ENCODE measurements at regions not wholly inside any gene's neighbourhood (a gene's known extent, or its start where the extent isn't known, plus 50 kb on each side); places are given as distances from the start of the nearest gene placed in this dataset.
"Not testable (repeated sequence)": the region's sequence is repeated elsewhere in the genome, so short reads cannot be mapped to it uniquely, and the experiment has no call there.

GRCh38 chr11:38582151-38582550, 1984.1 kb upstream of the RAG2 start:
- DNase-seq (ENCODE audit: low read depth in 2 of 2) = no peak

- DNase-seq (ENCODE audit: low read depth in 2 of 2) = no peak
Measured at GRCh38 chr11:38577769-38578168, 1979.7 kb upstream of the RAG2 start.

GRCh38 chr11:38562562-38562961, 1964.5 kb upstream of the RAG2 start:
- DNase-seq (ENCODE audit: low read depth in 2 of 2) = no peak

GRCh38 chr11:38553148-38553547, 1955.1 kb upstream of the RAG2 start:
- DNase-seq (ENCODE audit: low read depth in 2 of 2) = no peak

GRCh38 chr11:38547462-38547861, 1949.4 kb upstream of the RAG2 start:
- DNase-seq (ENCODE audit: low read depth in 2 of 2) = no peak

- no peak for DNase-seq (ENCODE audit: low read depth in 2 of 2)
Measured at GRCh38 chr11:38543986-38544385, 1946.0 kb upstream of the RAG2 start.

- DNase-seq (ENCODE audit: low read depth in 2 of 2) = no peak
Measured at GRCh38 chr11:38543311-38543710, 1945.3 kb upstream of the RAG2 start.

- no peak for DNase-seq (ENCODE audit: low read depth in 2 of 2)
Measured at GRCh38 chr11:38538866-38539680, 1941.0 kb upstream of the RAG2 start.

- no peak for DNase-seq (ENCODE audit: low read depth in 2 of 2)
Measured at GRCh38 chr11:38530226-38530625, 1932.2 kb upstream of the RAG2 start.

- DNase-seq (ENCODE audit: low read depth in 2 of 2) = no peak
Measured at GRCh38 chr11:38524945-38525344, 1926.9 kb upstream of the RAG2 start.

GRCh38 chr11:38517991-38518390, 1920.0 kb upstream of the RAG2 start:
- DNase-seq (ENCODE audit: low read depth in 2 of 2) = no peak

GRCh38 chr11:38512830-38513229, 1914.8 kb upstream of the RAG2 start:
- not testable (repeated sequence) for DNase-seq (ENCODE audit: low read depth in 2 of 2)

- no peak for DNase-seq (ENCODE audit: low read depth in 2 of 2)
Measured at GRCh38 chr11:38510041-38510440, 1912.0 kb upstream of the RAG2 start.

GRCh38 chr11:38503876-38504275, 1905.8 kb upstream of the RAG2 start:
- DNase-seq (ENCODE audit: low read depth in 2 of 2) = no peak

- DNase-seq (ENCODE audit: low read depth in 2 of 2) = no peak
Measured at GRCh38 chr11:38498721-38499120, 1900.7 kb upstream of the RAG2 start.

- DNase-seq (ENCODE audit: low read depth in 2 of 2) = no peak
Measured at GRCh38 chr11:38491986-38492385, 1894.0 kb upstream of the RAG2 start.

- DNase-seq (ENCODE audit: low read depth in 2 of 2) = no peak
Measured at GRCh38 chr11:38481391-38481790, 1883.4 kb upstream of the RAG2 start.

GRCh38 chr11:38476808-38477575, 1879.0 kb upstream of the RAG2 start:
- DNase-seq (ENCODE audit: low read depth in 2 of 2) = no peak

- DNase-seq (ENCODE audit: low read depth in 2 of 2) = no peak
Measured at GRCh38 chr11:38461751-38462150, 1863.7 kb upstream of the RAG2 start.

GRCh38 chr11:38460896-38461295, 1862.9 kb upstream of the RAG2 start:
- no peak for DNase-seq (ENCODE audit: low read depth in 2 of 2)

- no peak for DNase-seq (ENCODE audit: low read depth in 2 of 2)
Measured at GRCh38 chr11:38460429-38460828, 1862.4 kb upstream of the RAG2 start.

GRCh38 chr11:38456371-38456770, 1858.3 kb upstream of the RAG2 start:
- DNase-seq (ENCODE audit: low read depth in 2 of 2) = no peak

- DNase-seq (ENCODE audit: low read depth in 2 of 2) = no peak
Measured at GRCh38 chr11:38448284-38448683, 1850.2 kb upstream of the RAG2 start.
